H9 (cell line): ENCODE measurements at regions not wholly inside any gene's neighbourhood (a gene's known extent, or its start where the extent isn't known, plus 50 kb on each side); places are given as distances from the start of the nearest gene placed in this dataset.

ENCODE experiments used
- DNase-seq: peaks from one replicate; pipeline ENCODE4 v3.0.0-alpha.2; 2017
- H2AFZ ChIP-seq: one replicate; pipeline ENCODE4 v1.6.1; 2013; ENCODE audit warnings: mild to moderate bottlenecking, low read length, control low read depth, moderate library complexity
- H2AK5ac ChIP-seq: 2 replicates; pipeline ENCODE4 v1.6.1; 2013; ENCODE audit warnings: low read length, control low read depth, mixed read lengths; ENCODE audit not compliant: insufficient read length
- H2BK120ac ChIP-seq: one replicate; pipeline ENCODE4 v1.6.1; 2013; ENCODE audit warnings: low read depth, mild to moderate bottlenecking, low read length, control low read depth, inconsistent platforms; ENCODE audit not compliant: poor library complexity, severe bottlenecking
- H2BK12ac ChIP-seq: 2 replicates; pipeline ENCODE4 v1.6.1; 2013; ENCODE audit warnings: low read length, control low read depth, mixed read lengths, low read depth; ENCODE audit not compliant: insufficient read length
- H2BK15ac ChIP-seq: 2 replicates; pipeline ENCODE4 v1.6.1; 2013; ENCODE audit warnings: low read depth, low read length, control low read depth
- H2BK20ac ChIP-seq: one replicate; pipeline ENCODE4 v1.6.1; 2013; ENCODE audit warnings: low read depth, mild to moderate bottlenecking, low read length, control low read depth, inconsistent platforms; ENCODE audit not compliant: poor library complexity, severe bottlenecking
- H2BK5ac ChIP-seq: 2 replicates; pipeline ENCODE4 v1.6.1; 2013; ENCODE audit warnings: low read length, control low read depth, mixed read lengths; ENCODE audit not compliant: insufficient read length
- H3K14ac ChIP-seq: 2 replicates; pipeline ENCODE4 v1.6.1; 2013; ENCODE audit warnings: low read length, control low read depth; ENCODE audit not compliant: insufficient read depth
- H3K18ac ChIP-seq: 2 replicates; pipeline ENCODE4 v1.6.1; 2013; ENCODE audit warnings: low read depth, mild to moderate bottlenecking, mixed read lengths, low read length, control low read depth; ENCODE audit not compliant: insufficient read length
- H3K23ac ChIP-seq: 2 replicates; pipeline ENCODE4 v1.6.1; 2013; ENCODE audit warnings: low read length, control low read depth, mixed read lengths, low read depth; ENCODE audit not compliant: insufficient read length
- H3K23me2 ChIP-seq: 2 replicates; pipeline ENCODE4 v1.6.1; 2013; ENCODE audit warnings: low read depth, mild to moderate bottlenecking, mixed read lengths, low read length, control low read depth; ENCODE audit not compliant: insufficient read length, poor library complexity, severe bottlenecking
- H3K27ac ChIP-seq: 2 replicates; pipeline ENCODE4 v1.5.1; 2013; ENCODE audit warnings: low read length, control low read depth, mixed read lengths, low read depth; ENCODE audit not compliant: insufficient read length
- H3K27me3 ChIP-seq: 2 replicates; pipeline ENCODE4 v1.6.1; 2013; ENCODE audit warnings: low read length, control low read depth, inconsistent platforms; ENCODE audit not compliant: insufficient read depth
- H3K4ac ChIP-seq: 2 replicates; pipeline ENCODE4 v1.6.1; 2013; ENCODE audit warnings: low read depth, mild to moderate bottlenecking, control low read depth, inconsistent platforms, low read length, moderate library complexity
- H3K4me1 ChIP-seq: 2 replicates; pipeline ENCODE4 v1.6.1; 2013; ENCODE audit warnings: low read length, control low read depth, inconsistent platforms; ENCODE audit not compliant: insufficient read depth
- H3K4me2 ChIP-seq: 2 replicates; pipeline ENCODE4 v1.6.1; 2013; ENCODE audit warnings: low read length, control low read depth, mixed read lengths; ENCODE audit not compliant: insufficient read length, insufficient read depth
- H3K56ac ChIP-seq: 2 replicates; pipeline ENCODE4 v1.6.1; 2013; ENCODE audit warnings: low read depth, mild to moderate bottlenecking, mixed read lengths, low read length, control low read depth; ENCODE audit not compliant: insufficient read length
- H3K79me1 ChIP-seq: 2 replicates; pipeline ENCODE4 v1.6.1; 2013; ENCODE audit warnings: low read depth, mild to moderate bottlenecking, moderate library complexity, low read length, control low read depth, inconsistent platforms; ENCODE audit not compliant: insufficient read depth, poor library complexity, severe bottlenecking
- H3K79me2 ChIP-seq: 2 replicates; pipeline ENCODE4 v1.6.1; 2013; ENCODE audit warnings: low read length, control low read depth, inconsistent platforms; ENCODE audit not compliant: insufficient read depth
- H3K9ac ChIP-seq: 2 replicates; pipeline ENCODE4 v1.6.1; 2013; ENCODE audit warnings: low read length, control low read depth, mixed read lengths; ENCODE audit not compliant: insufficient read length; ENCODE audit errors: extremely low read depth
- H3K9me3 ChIP-seq: one replicate; pipeline ENCODE4 v1.6.1; 2013; ENCODE audit warnings: low read depth, low read length, inconsistent platforms; ENCODE audit not compliant: control insufficient read depth
- H3T11ph ChIP-seq: one replicate; pipeline ENCODE4 v1.6.1; 2013; ENCODE audit warnings: mild to moderate bottlenecking, low read length, control low read depth, inconsistent platforms
- H4K20me1 ChIP-seq: one replicate; pipeline ENCODE4 v1.6.1; 2013; ENCODE audit not compliant: control insufficient read depth, insufficient read length, insufficient read depth
- H4K5ac ChIP-seq: 2 replicates; pipeline ENCODE4 v1.6.1; 2013; ENCODE audit warnings: low read depth, mild to moderate bottlenecking, mixed read lengths, low read length, control low read depth; ENCODE audit not compliant: insufficient read length
- H4K8ac ChIP-seq: replicated peaks from 2 replicates; pipeline ENCODE4 v1.6.1; 2013; ENCODE audit warnings: low read length, control low read depth, mixed read lengths, low read depth; ENCODE audit not compliant: insufficient read length
- H4K91ac ChIP-seq: 2 replicates; pipeline ENCODE4 v1.6.1; 2013; ENCODE audit warnings: low read depth, mild to moderate bottlenecking, moderate library complexity, mixed read lengths, low read length, control low read depth; ENCODE audit not compliant: insufficient read length
- H3K27ac Mint-ChIP-seq, 3 experiments: 2 replicates in 2 of 3; 3 replicates in 1 of 3; pipeline ENCODE4 v1.8.0; 2020 to 2021; ENCODE audit warnings: mixed read lengths in 3 of 3, mild to moderate bottlenecking in 1 of 3, moderate library complexity in 1 of 3
- H3K27me3 Mint-ChIP-seq: 2 replicates; pipeline ENCODE4 v1.8.0; 2021; ENCODE audit warnings: low read depth, mild to moderate bottlenecking, moderate library complexity, mixed read lengths
- H3K36me3 Mint-ChIP-seq, 3 experiments: 2 replicates in 2 of 3; 3 replicates in 1 of 3; pipeline ENCODE4 v1.8.0; 2020 to 2021; ENCODE audit warnings: low read depth in 3 of 3, mixed read lengths in 3 of 3; ENCODE audit not compliant: insufficient read depth in 1 of 3
- H3K4me1 Mint-ChIP-seq, 2 experiments: 2 replicates each; pipeline ENCODE4 v1.8.0; 2020; ENCODE audit warnings: mixed read lengths in 2 of 2
- H3K4me3 Mint-ChIP-seq, 2 experiments: 2 replicates in 1 of 2; 3 replicates in 1 of 2; pipeline ENCODE4 v1.8.0; 2020 to 2021; ENCODE audit warnings: mild to moderate bottlenecking in 2 of 2, mixed read lengths in 2 of 2, moderate library complexity in 1 of 2
- H3K9me3 Mint-ChIP-seq, 2 experiments: 2 replicates in 1 of 2; 3 replicates in 1 of 2; pipeline ENCODE4 v1.8.0; 2020; ENCODE audit warnings: mild to moderate bottlenecking in 2 of 2, mixed read lengths in 2 of 2, moderate library complexity in 1 of 2
- WGBS: extraction: QIAGEN DNeasy Blood & Tissue Kit; methylation state at CpG from one replicate; pipeline ENCODE4 v1.1.7; 2013; ENCODE audit warnings: missing lambda C conversion rate, low lambda C conversion rate, mixed read lengths; ENCODE audit not compliant: insufficient read length; ENCODE audit errors: extremely low coverage; 5-methylcytosine and 5-hydroxymethylcytosine counted together
- TF ChIP-seq, protein P1 (sequence below): fragments of 200-600 bp; sonication (generic); conservative IDR thresholded peaks from 3 replicates; pipeline ENCODE4 v1.8.0; 2021; ENCODE audit warnings: antibody characterized with exemption, mild to moderate bottlenecking

GRCh38 chr17:73874008-73874720 lies 229.9 kb upstream of the SDK2 start:
- Histone ChIP-seq H4K20me1 (no peaks in the 10 kb centered on the region), H2BK12ac (no peak overlapping the region), H2BK15ac (no peak overlapping the region), H3K27ac (no peak overlapping the region), H3K4ac (no peak overlapping the region), H3K27me3 (no peaks in the 10 kb centered on the region), H3K4me1 (no peaks in the 10 kb centered on the region), H2AFZ (no peak overlapping the region), H3K56ac (no peak overlapping the region), H4K8ac (no peak overlapping the region), H3K9ac (no peak overlapping the region), H3K79me1 (no peaks in the 10 kb centered on the region), H3K79me2 (no peaks in the 10 kb centered on the region), H2BK120ac (no peak overlapping the region), H3K4me2 (no peak overlapping the region), H3K23ac (no peak overlapping the region), H4K5ac (no peak overlapping the region), H4K91ac (no peak overlapping the region), H3T11ph (no peak overlapping the region), H2AK5ac (no peak overlapping the region), H3K9me3 (no peaks in the 10 kb centered on the region), H2BK20ac (no peak overlapping the region), H3K23me2 (no peaks in the 10 kb centered on the region), H2BK5ac (no peak overlapping the region), H3K18ac (no peak overlapping the region), H3K14ac (no peak overlapping the region)
- peaks cover 34% of the 10 kb centered on the region for H3K27me3 Mint-ChIP-seq
- TF ChIP-seq, protein P1, sequence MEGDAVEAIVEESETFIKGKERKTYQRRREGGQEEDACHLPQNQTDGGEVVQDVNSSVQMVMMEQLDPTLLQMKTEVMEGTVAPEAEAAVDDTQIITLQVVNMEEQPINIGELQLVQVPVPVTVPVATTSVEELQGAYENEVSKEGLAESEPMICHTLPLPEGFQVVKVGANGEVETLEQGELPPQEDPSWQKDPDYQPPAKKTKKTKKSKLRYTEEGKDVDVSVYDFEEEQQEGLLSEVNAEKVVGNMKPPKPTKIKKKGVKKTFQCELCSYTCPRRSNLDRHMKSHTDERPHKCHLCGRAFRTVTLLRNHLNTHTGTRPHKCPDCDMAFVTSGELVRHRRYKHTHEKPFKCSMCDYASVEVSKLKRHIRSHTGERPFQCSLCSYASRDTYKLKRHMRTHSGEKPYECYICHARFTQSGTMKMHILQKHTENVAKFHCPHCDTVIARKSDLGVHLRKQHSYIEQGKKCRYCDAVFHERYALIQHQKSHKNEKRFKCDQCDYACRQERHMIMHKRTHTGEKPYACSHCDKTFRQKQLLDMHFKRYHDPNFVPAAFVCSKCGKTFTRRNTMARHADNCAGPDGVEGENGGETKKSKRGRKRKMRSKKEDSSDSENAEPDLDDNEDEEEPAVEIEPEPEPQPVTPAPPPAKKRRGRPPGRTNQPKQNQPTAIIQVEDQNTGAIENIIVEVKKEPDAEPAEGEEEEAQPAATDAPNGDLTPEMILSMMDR: no peak
- H3K9me3 Mint-ChIP-seq: no peaks in the 10 kb centered on the region; a peak in 1 of 5 replicates
- H3K36me3 Mint-ChIP-seq: no peaks in the 10 kb centered on the region
- no peak for DNase-seq
- H3K4me3 Mint-ChIP-seq: no peak overlapping the region
- no peak overlapping the region for H3K27ac Mint-ChIP-seq
- WGBS: no CpG with 5 or more reads among the region's 6 CpGs
- H3K4me1 Mint-ChIP-seq: peaks cover 0 to 2% of the 10 kb centered on the region in 2 experiments; a peak in 1 of 4 replicates
